HCT116 (cell line): ENCODE measurements at regions not wholly inside any gene's neighbourhood (a gene's known extent, or its start where the extent isn't known, plus 50 kb on each side); places are given as distances from the start of the nearest gene placed in this dataset.

Source experiments
- ATAC-seq: fragments of 200-7000 bp; cut with Tn5 transposase; 2 replicates; pipeline ENCODE4 v1.9.1; 2020; ENCODE audit warnings: mild to moderate bottlenecking, moderate library complexity
- BruUV-seq: library from RNA; stranded (reverse); fragments of 400-500 nt; replicated peaks from 2 replicates; lab custom pipeline; 2021; lab: Mats Ljungman, UMichigan
- CTCF ChIA-PET: fragments of 300-600 bp; sonication (Branson Sonifier 250); formaldehyde crosslinking; loops from one replicate; lab custom pipeline; 2021; ENCODE audit warnings: antibody characterized with exemption; lab: Charles Lee
- POLR2A ChIA-PET: fragments of 300-600, 350-600 bp; sonication (Branson Sonifier 250); formaldehyde crosslinking; loops from one replicate; lab custom pipeline; 2021; ENCODE audit warnings: antibody characterized with exemption; lab: Charles Lee
- RAD21 ChIA-PET, 2 experiments: fragments of 300-600 bp; sonication (Branson Sonifier 250); formaldehyde crosslinking; loops; one replicate each; lab custom pipeline; 2023; ENCODE audit warnings: low total read pairs in 2 of 2; ENCODE audit not compliant: uncharacterized antibody in 2 of 2, unreplicated experiment in 2 of 2, low non-redundant PET in 1 of 2; lab: Charles Lee
- DNase-seq: peaks from one replicate; pipeline ENCODE4 v3.0.0-alpha.2; 2010; ENCODE audit warnings: low read depth, low spot score
- H2AFZ ChIP-seq: fragments of 200-600 bp; shearing (Covaris generic), sonication (generic); 2 replicates; pipeline ENCODE4 v1.6.1; 2017; ENCODE audit warnings: low read depth, mixed run types, mixed read lengths, antibody characterized with exemption, low read length; ENCODE audit not compliant: poor library complexity, severe bottlenecking
- H3K27ac ChIP-seq: 2 replicates; pipeline ENCODE4 v1.5.1; 2012; ENCODE audit warnings: low read depth, low read length
- H3K27me3 ChIP-seq: fragments of 200-600 bp; sonication (generic); 2 replicates; pipeline ENCODE4 v1.6.1; 2016; ENCODE audit warnings: mixed run types, low read length, mixed read lengths; ENCODE audit not compliant: insufficient read depth
- H3K36me3 ChIP-seq, 2 experiments: fragments of 200-500 bp in 1 of 2; fragments of 200-600 bp in 1 of 2; sonication (Bioruptor generic) in 1 of 2; sonication (generic) in 1 of 2; 2 replicates each; pipeline versions ENCODE4 v1.5.1 to v1.6.1; 2014 to 2016; ENCODE audit warnings: low read length in 2 of 2, inconsistent platforms in 1 of 2, mixed read lengths in 1 of 2, mixed run types in 1 of 2; ENCODE audit not compliant: insufficient read depth in 2 of 2, control insufficient read depth in 1 of 2
- H3K4me1 ChIP-seq, 2 experiments: fragments of 200-600 bp in 1 of 2; sonication (generic) in 1 of 2; 2 replicates each; pipeline versions ENCODE4 v1.5.1 to v1.6.1; 2012 to 2017; ENCODE audit warnings: low read length in 2 of 2, inconsistent platforms in 1 of 2, mild to moderate bottlenecking in 1 of 2, mixed read lengths in 1 of 2, mixed run types in 1 of 2, moderate library complexity in 1 of 2; ENCODE audit not compliant: insufficient read depth in 2 of 2, control insufficient read depth in 1 of 2
- H3K4me2 ChIP-seq: fragments of 200-600 bp; sonication (generic); 2 replicates; pipeline ENCODE4 v1.6.1; 2017; ENCODE audit warnings: mixed run types, low read length, mixed read lengths
- H3K4me3 ChIP-seq, 2 experiments: fragments of 200-600 bp in 1 of 2; sonication (generic) in 1 of 2; replicated peaks in 1 of 2; 2 replicates each; pipeline ENCODE4 v1.5.1; 2011 to 2016; ENCODE audit warnings: low read length in 2 of 2, control low read depth in 1 of 2, low read depth in 1 of 2, mild to moderate bottlenecking in 1 of 2, mixed read lengths in 1 of 2, mixed run types in 1 of 2
- H3K79me2 ChIP-seq: fragments of 200-600 bp; sonication (generic); 2 replicates; pipeline ENCODE4 v1.6.1; 2017; ENCODE audit warnings: mild to moderate bottlenecking, mixed run types, low read length, moderate library complexity, mixed read lengths; ENCODE audit not compliant: insufficient read depth
- H3K9ac ChIP-seq: fragments of 200-600 bp; sonication (generic); 2 replicates; pipeline ENCODE4 v1.6.1; 2016; ENCODE audit warnings: low read length, mixed read lengths
- H3K9me2 ChIP-seq: fragments of 200-600 bp; sonication (generic), shearing (Covaris generic); 2 replicates; pipeline ENCODE4 v1.6.1; 2017; ENCODE audit warnings: mixed run types, mild to moderate bottlenecking, moderate library complexity; ENCODE audit not compliant: insufficient read depth
- H3K9me3 ChIP-seq, 2 experiments: fragments of 200-500 bp in 1 of 2; fragments of 200-600 bp in 1 of 2; sonication (Bioruptor generic) in 1 of 2; sonication (generic) in 1 of 2; 2 replicates each; pipeline ENCODE4 v1.6.1; 2014 to 2017; ENCODE audit warnings: low read length in 2 of 2, mixed read lengths in 2 of 2, inconsistent platforms in 1 of 2, low read depth in 1 of 2, mild to moderate bottlenecking in 1 of 2, mixed run types in 1 of 2, moderate library complexity in 1 of 2; ENCODE audit not compliant: control insufficient read depth in 1 of 2, insufficient read depth in 1 of 2
- H4K20me1 ChIP-seq: fragments of 200-600 bp; sonication (generic), shearing (Covaris generic); 2 replicates; pipeline ENCODE4 v1.6.1; 2017; ENCODE audit warnings: mixed run types, mild to moderate bottlenecking, moderate library complexity; ENCODE audit not compliant: insufficient read depth
- CBX3 ChIP-seq: IDR thresholded peaks from 2 replicates; pipeline ENCODE4 v1.6.1; 2012; ENCODE audit warnings: low read depth
- EGR1 ChIP-seq: IDR thresholded peaks from 2 replicates; pipeline ENCODE4 v1.6.1; 2012; ENCODE audit warnings: low read depth
- EZH2 ChIP-seq: fragments of 200-600 bp; sonication (generic); IDR thresholded peaks from 2 replicates; pipeline ENCODE4 v1.6.1; 2017; ENCODE audit warnings: antibody characterized with exemption, mixed run types
- EZH2phosphoT487 ChIP-seq: fragments of 200-600 bp; IDR thresholded peaks from 2 replicates; pipeline ENCODE4 v1.6.1; 2018; ENCODE audit warnings: antibody characterized with exemption, borderline replicate concordance
- FOSL1 ChIP-seq: IDR thresholded peaks from 2 replicates; pipeline ENCODE4 v1.6.1; 2012; ENCODE audit warnings: low read depth
- MAX ChIP-seq: IDR thresholded peaks from 2 replicates; pipeline ENCODE4 v1.6.1; 2012
- POLR2A ChIP-seq: IDR thresholded peaks from 2 replicates; pipeline ENCODE4 v1.7.0; 2011; ENCODE audit warnings: borderline replicate concordance; ENCODE audit not compliant: insufficient read depth, insufficient read length; ENCODE audit errors: extremely low read depth
- RAD21 ChIP-seq: IDR thresholded peaks from 2 replicates; pipeline ENCODE4 v1.6.1; 2012; ENCODE audit warnings: low read depth, mild to moderate bottlenecking
- SIN3A ChIP-seq: IDR thresholded peaks from 2 replicates; pipeline ENCODE4 v1.6.1; 2012; ENCODE audit warnings: low read depth
- TCF7L2 ChIP-seq: IDR thresholded peaks from 2 replicates; pipeline ENCODE4 v1.7.0; 2011; ENCODE audit warnings: borderline replicate concordance, inconsistent platforms; ENCODE audit not compliant: insufficient read depth, insufficient read length; ENCODE audit errors: extremely low read depth
- ZFX ChIP-seq: fragments of 450-650 bp; IDR thresholded peaks from 2 replicates; pipeline ENCODE4 v1.6.1; 2017
- ZNF274 ChIP-seq: fragments of 200-500 bp; sonication (Bioruptor generic); IDR thresholded peaks from 2 replicates; pipeline ENCODE4 v1.6.1; 2014; ENCODE audit warnings: mild to moderate bottlenecking, low read depth, low read length, inconsistent platforms
- intact Hi-C: fragments of 100-400 bp; cut with micrococcal nuclease; formaldehyde crosslinking; loops from 2 replicates; pipeline ENCODE4 v1.10.0; 2022
- TF ChIP-seq, protein P1 (sequence below), 3 experiments: fragments of 200-600 bp in 1 of 3; sonication (generic) in 1 of 3; IDR thresholded peaks in 2 of 3; conservative IDR thresholded peaks in 1 of 3; 2 replicates each; pipeline ENCODE4 v1.5.1; 2012 to 2017; ENCODE audit warnings: low read depth in 2 of 3, low read length in 2 of 3, antibody characterized with exemption in 1 of 3, borderline replicate concordance in 1 of 3, control low read depth in 1 of 3, mild to moderate bottlenecking in 1 of 3, mixed read lengths in 1 of 3, mixed run types in 1 of 3, moderate library complexity in 1 of 3; ENCODE audit not compliant: insufficient read depth in 1 of 3

GRCh38 chr5:89008291-89008690 is 125.3 kb upstream of the MEF2C start:
- DNase-seq, result no peak
- TF ChIP-seq SIN3A (no peak), TCF7L2 (no peak), ZFX (no peak), FOSL1 (no peak), EZH2phosphoT487 (no peak), ZNF274 (no peak), EGR1 (no peak), CBX3 (no peak), EZH2 (no peak), MAX (no peak), POLR2A (no peak), RAD21 (no peak)
- TF ChIP-seq, protein P1, sequence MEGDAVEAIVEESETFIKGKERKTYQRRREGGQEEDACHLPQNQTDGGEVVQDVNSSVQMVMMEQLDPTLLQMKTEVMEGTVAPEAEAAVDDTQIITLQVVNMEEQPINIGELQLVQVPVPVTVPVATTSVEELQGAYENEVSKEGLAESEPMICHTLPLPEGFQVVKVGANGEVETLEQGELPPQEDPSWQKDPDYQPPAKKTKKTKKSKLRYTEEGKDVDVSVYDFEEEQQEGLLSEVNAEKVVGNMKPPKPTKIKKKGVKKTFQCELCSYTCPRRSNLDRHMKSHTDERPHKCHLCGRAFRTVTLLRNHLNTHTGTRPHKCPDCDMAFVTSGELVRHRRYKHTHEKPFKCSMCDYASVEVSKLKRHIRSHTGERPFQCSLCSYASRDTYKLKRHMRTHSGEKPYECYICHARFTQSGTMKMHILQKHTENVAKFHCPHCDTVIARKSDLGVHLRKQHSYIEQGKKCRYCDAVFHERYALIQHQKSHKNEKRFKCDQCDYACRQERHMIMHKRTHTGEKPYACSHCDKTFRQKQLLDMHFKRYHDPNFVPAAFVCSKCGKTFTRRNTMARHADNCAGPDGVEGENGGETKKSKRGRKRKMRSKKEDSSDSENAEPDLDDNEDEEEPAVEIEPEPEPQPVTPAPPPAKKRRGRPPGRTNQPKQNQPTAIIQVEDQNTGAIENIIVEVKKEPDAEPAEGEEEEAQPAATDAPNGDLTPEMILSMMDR (IDR thresholded peaks at IDR 0.05 in 2 of 3, conservative IDR thresholded peaks at IDR 0.05 in 1 of 3; ENCODE audit: borderline replicate concordance in 1 of 3, insufficient read depth in 1 of 3, low read depth in 2 of 3, low read length in 2 of 3), result no peak
- no TSS peak for BruUV-seq
- no peaks in the 10 kb centered on the region; the same call in 1 of the 2 replicates for H3K9me2 ChIP-seq
- H3K79me2 ChIP-seq, result no peaks in the 10 kb centered on the region
- H3K4me3 ChIP-seq, result no peak overlapping the region
- no peak overlapping the region for H3K9ac ChIP-seq
- ChIA-PET RAD21 (no interaction called here), POLR2A (no interaction called here), CTCF (no interaction called here)
- no peaks in the 10 kb centered on the region for H4K20me1 ChIP-seq
- ATAC-seq, result no peak
- H3K9me3 ChIP-seq, result no peaks in the 10 kb centered on the region
- intact Hi-C loops, result no loop called here
- H3K4me2 ChIP-seq, result no peak overlapping the region
- no peaks in the 10 kb centered on the region for H3K4me1 ChIP-seq
- H3K27me3 ChIP-seq, result no peaks in the 10 kb centered on the region
- no peak overlapping the region for H2AFZ ChIP-seq
- no peaks in the 10 kb centered on the region for H3K36me3 ChIP-seq
- H3K27ac ChIP-seq, result no peak overlapping the region
